ENCODE measurements at regions not wholly inside any gene's neighbourhood (a gene's known extent, or its start where the extent isn't known, plus 50 kb on each side); places are given as distances from the start of the nearest gene placed in this dataset.

GRCh38 chr7:98514211-98515031 is 102.7 kb upstream of the NPTX2 start:
- no peaks in the 10 kb centered on the region for H3K36me3 Mint-ChIP-seq (ENCODE audit: low read depth)
- H3K4me1 Mint-ChIP-seq = no peaks in the 10 kb centered on the region

DNA sequence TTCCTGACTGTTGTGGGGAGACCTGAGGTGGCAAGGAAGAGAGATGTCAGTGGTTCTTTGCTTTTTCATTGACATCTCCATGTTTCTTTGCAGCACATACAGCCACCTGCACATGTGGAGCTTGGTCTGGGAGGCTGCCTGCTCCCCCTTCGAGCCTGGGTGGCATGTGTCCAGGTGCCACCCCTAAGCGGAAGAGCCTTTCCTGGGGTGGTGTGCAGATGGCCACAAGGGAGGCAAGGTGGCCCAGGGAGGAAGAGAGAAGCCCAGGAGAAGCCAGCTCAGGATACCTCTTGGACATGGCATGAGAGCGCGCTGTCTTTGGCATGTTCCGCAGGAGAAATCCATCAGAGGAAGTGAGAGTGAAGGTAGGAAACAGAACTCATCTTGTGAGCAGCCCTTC is 105.9 kb upstream of the NPTX2 start:
- Mint-ChIP-seq H3K4me1 (no peaks in the 10 kb centered on the region), H3K36me3 (ENCODE audit: low read depth) (no peaks in the 10 kb centered on the region), H3K27me3 (ENCODE audit: low read depth) (peaks cover 14% of the 10 kb centered on the region), H3K4me3 (no peak overlapping the region), H3K27ac (no peak overlapping the region), H3K9me3 (peaks cover 8% of the 10 kb centered on the region)
- no peak for TF ChIP-seq CTCF (IDR thresholded peaks at IDR 0.05; ENCODE audit: unreplicated experiment in 3 of 3)

More at GRCh38 chr7:98514211-98515031, 102.7 kb upstream of the NPTX2 start:
- H3K9me3 Mint-ChIP-seq = no peaks in the 10 kb centered on the region
- H3K27me3 Mint-ChIP-seq (ENCODE audit: low read depth) = peaks cover 21% of the 10 kb centered on the region
- no peak overlapping the region for H3K4me3 Mint-ChIP-seq
- no peak overlapping the region for H3K27ac Mint-ChIP-seq
- no peak for TF ChIP-seq CTCF (IDR thresholded peaks at IDR 0.05; ENCODE audit: unreplicated experiment in 3 of 3)

- H3K4me1 Mint-ChIP-seq = no peaks in the 10 kb centered on the region
- peaks cover 11% of the 10 kb centered on the region for H3K9me3 Mint-ChIP-seq
- H3K36me3 Mint-ChIP-seq (ENCODE audit: low read depth) = no peaks in the 10 kb centered on the region
- TF ChIP-seq CTCF (IDR thresholded peaks at IDR 0.05; ENCODE audit: unreplicated experiment in 3 of 3) = no peak
- no peak overlapping the region for H3K27ac Mint-ChIP-seq
- H3K4me3 Mint-ChIP-seq = no peak overlapping the region
- H3K27me3 Mint-ChIP-seq (ENCODE audit: low read depth) = peaks cover 11% of the 10 kb centered on the region
These were observed 107.2 kb upstream of the NPTX2 start for GRCh38 chr7:98509836-98510235.

DNA sequence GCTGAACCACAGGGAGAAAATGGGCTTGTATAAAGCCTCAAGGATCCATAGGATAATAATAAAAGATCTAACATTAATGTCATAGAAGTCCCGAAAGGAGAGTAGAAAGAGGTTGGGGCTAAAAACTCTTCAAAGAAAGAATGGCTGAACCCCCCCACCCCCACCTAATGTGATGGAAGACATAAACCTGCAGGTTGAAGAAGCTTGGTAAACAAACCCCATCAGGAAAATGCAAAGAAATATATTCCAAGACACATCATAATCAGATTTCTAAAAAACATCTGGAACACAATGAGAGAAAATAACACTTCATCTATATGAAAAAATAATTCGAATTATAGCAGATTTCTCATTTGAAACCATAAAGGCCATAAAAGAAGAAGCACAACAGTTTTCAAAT is 105.6 kb upstream of the BAIAP2L1 start:
- Mint-ChIP-seq H3K9me3 (peaks cover 11% of the 10 kb centered on the region), H3K27me3 (ENCODE audit: low read depth) (peaks cover 8% of the 10 kb centered on the region), H3K36me3 (ENCODE audit: low read depth) (no peaks in the 10 kb centered on the region), H3K27ac (no peak overlapping the region), H3K4me1 (no peaks in the 10 kb centered on the region), H3K4me3 (no peak overlapping the region)
- TF ChIP-seq CTCF (IDR thresholded peaks at IDR 0.05; ENCODE audit: unreplicated experiment in 3 of 3) = no peak

DNA sequence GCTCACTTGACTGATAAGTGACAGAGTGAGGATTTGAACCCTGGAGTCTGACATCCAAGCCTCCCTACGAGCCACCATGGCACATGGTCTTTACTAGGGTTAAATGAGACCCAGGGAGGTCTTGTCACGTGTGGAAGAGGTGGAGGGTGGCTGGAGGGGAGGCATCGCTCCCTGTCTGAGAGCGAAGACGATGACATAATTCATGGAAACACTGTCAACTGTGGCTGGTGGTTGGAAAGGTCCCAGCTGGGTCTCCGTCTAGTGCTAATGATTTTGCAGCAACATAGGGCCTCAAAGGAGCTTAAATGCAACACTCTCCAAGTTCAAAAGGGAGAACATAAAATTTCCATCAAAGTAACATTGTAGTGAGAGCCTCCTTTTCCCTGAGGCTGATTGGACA is 99.9 kb upstream of the BAIAP2L1 start:
- Mint-ChIP-seq H3K36me3 (ENCODE audit: low read depth) (no peaks in the 10 kb centered on the region), H3K27ac (no peak overlapping the region), H3K27me3 (ENCODE audit: low read depth) (peaks cover 11% of the 10 kb centered on the region), H3K9me3 (peaks cover 26% of the 10 kb centered on the region), H3K4me3 (no peak overlapping the region), H3K4me1 (no peaks in the 10 kb centered on the region)
- TF ChIP-seq CTCF (IDR thresholded peaks at IDR 0.05; ENCODE audit: unreplicated experiment in 3 of 3) = no peak

GRCh38 chr7:98496618-98497017 is 95.7 kb upstream of the BAIAP2L1 start:
- Mint-ChIP-seq H3K36me3 (ENCODE audit: low read depth) (no peaks in the 10 kb centered on the region), H3K4me3 (no peak overlapping the region), H3K9me3 (peaks cover 35% of the 10 kb centered on the region), H3K27ac (no peak overlapping the region), H3K27me3 (ENCODE audit: low read depth) (peaks cover 9% of the 10 kb centered on the region), H3K4me1 (peaks cover 10% of the 10 kb centered on the region)
- no peak for TF ChIP-seq CTCF (IDR thresholded peaks at IDR 0.05; ENCODE audit: unreplicated experiment in 3 of 3)
